ENCODE measurements at regions not wholly inside any gene's neighbourhood (a gene's known extent, or its start where the extent isn't known, plus 50 kb on each side); places are given as distances from the start of the nearest gene placed in this dataset.
A peak's percentile ranks its signal among the peaks of the same experiment; 100 is the strongest.

DNA sequence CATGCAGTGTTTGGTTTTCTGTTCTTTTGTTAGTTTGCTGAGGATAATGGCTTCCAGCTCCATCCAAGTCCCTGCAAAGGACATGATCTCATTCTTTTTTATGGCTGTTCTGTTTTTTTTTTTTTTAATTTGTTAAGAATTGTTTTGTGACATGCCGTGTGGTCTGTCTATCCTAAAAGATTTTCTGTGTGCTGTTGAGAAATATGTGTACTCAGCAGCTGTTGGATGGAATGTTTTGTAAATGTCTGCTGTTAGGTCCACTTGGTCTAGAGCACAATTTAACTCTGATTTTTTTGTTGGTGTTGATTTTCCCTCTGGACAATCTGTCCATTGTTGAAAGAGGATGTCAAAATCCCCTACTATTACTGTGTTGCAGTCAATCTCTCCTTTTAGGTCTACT, 80.4 kb upstream of the WDR75 start:
- Histone ChIP-seq H3K9me2 (replicated peaks; ENCODE audit: insufficient read depth) (no peaks in the 10 kb centered on the region), H3K9me3 (ENCODE audit: low read depth) (no peaks in the 10 kb centered on the region), H3K4me3 (no peak overlapping the region), H3K4me2 (no peak overlapping the region), H4K20me1 (ENCODE audit: insufficient read depth, poor library complexity, severe bottlenecking) (no peaks in the 10 kb centered on the region), H3K27ac (no peak overlapping the region), H3K27me3 (no peaks in the 10 kb centered on the region), H3K4me1 (ENCODE audit: insufficient read depth) (no peaks in the 10 kb centered on the region), H3K36me3 (replicated peaks; ENCODE audit: insufficient read depth, low read depth) (no peaks in the 10 kb centered on the region), H2AFZ (no peak overlapping the region), H3K79me2 (no peaks in the 10 kb centered on the region)
- TF ChIP-seq EZH2phosphoT487 (IDR thresholded peaks at IDR 0.05; ENCODE audit: low read depth, severe bottlenecking, unreplicated experiment) = no peak
- TF ChIP-seq EZH2 (IDR thresholded peaks at IDR 0.05; ENCODE audit: borderline replicate concordance) = no peak
- TF ChIP-seq, protein P1, sequence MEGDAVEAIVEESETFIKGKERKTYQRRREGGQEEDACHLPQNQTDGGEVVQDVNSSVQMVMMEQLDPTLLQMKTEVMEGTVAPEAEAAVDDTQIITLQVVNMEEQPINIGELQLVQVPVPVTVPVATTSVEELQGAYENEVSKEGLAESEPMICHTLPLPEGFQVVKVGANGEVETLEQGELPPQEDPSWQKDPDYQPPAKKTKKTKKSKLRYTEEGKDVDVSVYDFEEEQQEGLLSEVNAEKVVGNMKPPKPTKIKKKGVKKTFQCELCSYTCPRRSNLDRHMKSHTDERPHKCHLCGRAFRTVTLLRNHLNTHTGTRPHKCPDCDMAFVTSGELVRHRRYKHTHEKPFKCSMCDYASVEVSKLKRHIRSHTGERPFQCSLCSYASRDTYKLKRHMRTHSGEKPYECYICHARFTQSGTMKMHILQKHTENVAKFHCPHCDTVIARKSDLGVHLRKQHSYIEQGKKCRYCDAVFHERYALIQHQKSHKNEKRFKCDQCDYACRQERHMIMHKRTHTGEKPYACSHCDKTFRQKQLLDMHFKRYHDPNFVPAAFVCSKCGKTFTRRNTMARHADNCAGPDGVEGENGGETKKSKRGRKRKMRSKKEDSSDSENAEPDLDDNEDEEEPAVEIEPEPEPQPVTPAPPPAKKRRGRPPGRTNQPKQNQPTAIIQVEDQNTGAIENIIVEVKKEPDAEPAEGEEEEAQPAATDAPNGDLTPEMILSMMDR (IDR thresholded peaks at IDR 0.05; ENCODE audit: poor library complexity) = no peak
- no peak for DNase-seq (ENCODE audit: low spot score)
- WGBS (ENCODE audit: low lambda C conversion rate, missing lambda C conversion rate) = 69% methylated on average over 1 of the region's 1 CpG

DNA sequence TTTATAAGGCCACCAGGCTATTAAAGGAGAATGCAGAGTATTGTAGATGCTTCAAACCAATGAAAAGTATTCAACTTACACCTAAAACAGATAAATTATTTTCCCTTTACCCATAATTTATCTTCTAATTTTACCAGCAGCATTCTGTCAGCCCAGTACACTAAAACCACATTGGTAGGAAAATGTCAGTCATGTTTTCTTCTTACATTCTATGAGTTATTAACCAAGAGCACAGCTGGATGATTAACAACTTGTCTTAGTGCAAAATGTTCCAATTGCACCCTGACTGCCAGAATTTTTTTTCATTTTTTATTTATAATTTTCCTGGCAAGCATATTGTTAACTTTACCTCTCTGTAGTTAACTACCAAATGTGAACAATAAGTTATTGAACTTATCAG, 79.0 kb upstream of the WDR75 start:
- no peaks in the 10 kb centered on the region for H3K4me1 ChIP-seq (ENCODE audit: insufficient read depth)
- DNase-seq (ENCODE audit: low spot score) = no peak
- H2AFZ ChIP-seq = no peak overlapping the region

DNA sequence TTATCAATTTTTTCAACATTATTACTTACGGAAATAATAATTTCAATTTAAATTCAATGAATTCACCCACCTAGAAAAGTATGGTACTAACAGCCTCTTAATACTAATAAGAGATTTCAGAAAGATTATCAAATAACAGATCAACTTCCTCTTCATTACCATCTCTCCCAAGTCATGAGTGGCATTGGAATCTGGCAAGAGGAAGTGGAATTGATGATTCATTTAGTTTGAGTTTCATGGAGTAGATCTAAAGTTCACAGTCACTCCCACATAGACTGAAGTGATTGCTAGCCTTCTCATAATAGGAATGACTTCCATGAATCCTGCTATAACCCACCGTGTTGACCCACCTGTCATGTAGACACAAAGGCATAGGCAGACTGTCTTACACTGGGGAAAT, 77.7 kb upstream of the WDR75 start:
- Histone ChIP-seq H4K20me1 (ENCODE audit: insufficient read depth, poor library complexity, severe bottlenecking) (no peaks in the 10 kb centered on the region), H3K36me3 (replicated peaks; ENCODE audit: insufficient read depth, low read depth) (no peaks in the 10 kb centered on the region), H3K4me2 (no peak overlapping the region), H3K79me2 (no peaks in the 10 kb centered on the region), H3K9me3 (ENCODE audit: low read depth) (no peaks in the 10 kb centered on the region), H3K4me1 (ENCODE audit: insufficient read depth) (no peaks in the 10 kb centered on the region), H2AFZ (no peak overlapping the region), H3K27ac (no peak overlapping the region), H3K9me2 (replicated peaks; ENCODE audit: insufficient read depth) (no peaks in the 10 kb centered on the region), H3K27me3 (no peaks in the 10 kb centered on the region), H3K4me3 (no peak overlapping the region)
- no peak for TF ChIP-seq EZH2 (IDR thresholded peaks at IDR 0.05; ENCODE audit: borderline replicate concordance)
- TF ChIP-seq, protein P1 (IDR thresholded peaks at IDR 0.05; ENCODE audit: poor library complexity) = no peak
- TF ChIP-seq EZH2phosphoT487 (IDR thresholded peaks at IDR 0.05; ENCODE audit: low read depth, severe bottlenecking, unreplicated experiment) = no peak
- whole genome bisulfite sequencing (ENCODE audit: low lambda C conversion rate, missing lambda C conversion rate) = 92% methylated on average over 2 of the region's 2 CpGs
- peak; percentile 6 for DNase-seq (ENCODE audit: low spot score)

More for the DNA sequence above, 79.0 kb upstream of the WDR75 start:
- H3K4me2 ChIP-seq = no peak overlapping the region
- H3K9me2 ChIP-seq (replicated peaks; ENCODE audit: insufficient read depth) = no peaks in the 10 kb centered on the region
- H4K20me1 ChIP-seq (ENCODE audit: insufficient read depth, poor library complexity, severe bottlenecking) = no peaks in the 10 kb centered on the region
- H3K36me3 ChIP-seq (replicated peaks; ENCODE audit: insufficient read depth, low read depth) = no peaks in the 10 kb centered on the region
- H3K4me3 ChIP-seq = no peak overlapping the region
- H3K79me2 ChIP-seq = no peaks in the 10 kb centered on the region
- H3K9me3 ChIP-seq (ENCODE audit: low read depth) = no peaks in the 10 kb centered on the region
- no peaks in the 10 kb centered on the region for H3K27me3 ChIP-seq
- H3K27ac ChIP-seq = no peak overlapping the region
- TF ChIP-seq EZH2 (IDR thresholded peaks at IDR 0.05; ENCODE audit: borderline replicate concordance) (no peak), EZH2phosphoT487 (IDR thresholded peaks at IDR 0.05; ENCODE audit: low read depth, severe bottlenecking, unreplicated experiment) (no peak)
- TF ChIP-seq, protein P1 (IDR thresholded peaks at IDR 0.05; ENCODE audit: poor library complexity) = no peak

DNA sequence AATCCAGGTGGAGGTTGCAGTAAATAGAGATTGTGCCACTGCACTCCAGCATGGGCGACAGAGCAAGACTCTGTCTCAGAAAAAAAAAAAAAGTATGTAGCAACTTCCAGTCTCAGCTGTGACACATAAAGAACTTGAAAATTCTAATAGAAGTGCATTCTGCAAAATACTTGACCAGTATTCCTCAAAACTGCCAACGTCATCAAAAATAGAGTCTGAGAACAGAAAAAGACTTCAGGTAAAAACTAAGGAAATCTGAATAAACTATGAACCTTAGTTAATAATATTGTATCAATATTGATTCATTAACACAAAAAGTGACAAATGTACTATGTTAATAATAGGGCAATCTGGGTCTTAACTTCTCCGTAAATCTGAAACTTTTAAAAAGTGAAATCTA, 76.7 kb upstream of the WDR75 start:
- no peaks in the 10 kb centered on the region for H3K4me1 ChIP-seq (ENCODE audit: insufficient read depth)
- H3K27ac ChIP-seq = no peak overlapping the region
- TF ChIP-seq EZH2 (IDR thresholded peaks at IDR 0.05; ENCODE audit: borderline replicate concordance) = no peak
- TF ChIP-seq, protein P1 (IDR thresholded peaks at IDR 0.05; ENCODE audit: poor library complexity) = no peak
- TF ChIP-seq EZH2phosphoT487 (IDR thresholded peaks at IDR 0.05; ENCODE audit: low read depth, severe bottlenecking, unreplicated experiment) = no peak
- H3K79me2 ChIP-seq = no peaks in the 10 kb centered on the region
- no peaks in the 10 kb centered on the region for H3K9me3 ChIP-seq (ENCODE audit: low read depth)
- WGBS (ENCODE audit: low lambda C conversion rate, missing lambda C conversion rate) = over 99% methylated on average over 3 of the region's 3 CpGs
- no peak for DNase-seq (ENCODE audit: low spot score)
- H3K36me3 ChIP-seq (replicated peaks; ENCODE audit: insufficient read depth, low read depth) = no peaks in the 10 kb centered on the region
- no peak overlapping the region for H3K4me2 ChIP-seq
- no peaks in the 10 kb centered on the region for H3K9me2 ChIP-seq (replicated peaks; ENCODE audit: insufficient read depth)
- no peak overlapping the region for H2AFZ ChIP-seq
- H3K27me3 ChIP-seq = no peaks in the 10 kb centered on the region
- H4K20me1 ChIP-seq (ENCODE audit: insufficient read depth, poor library complexity, severe bottlenecking) = no peaks in the 10 kb centered on the region
- H3K4me3 ChIP-seq = no peak overlapping the region
